IPS-15b (cell line): ENCODE measurements at regions not wholly inside any gene's neighbourhood (a gene's known extent, or its start where the extent isn't known, plus 50 kb on each side); places are given as distances from the start of the nearest gene placed in this dataset.
"Not testable (repeated sequence)": the region's sequence is repeated elsewhere in the genome, so short reads cannot be mapped to it uniquely, and the experiment has no call there.

Source experiments
- H3K27me3 ChIP-seq: one replicate; pipeline ENCODE4 v1.6.1; 2013; ENCODE audit warnings: low read length; ENCODE audit not compliant: control insufficient read depth, insufficient read depth
- H3K36me3 ChIP-seq: one replicate; pipeline ENCODE4 v1.6.1; 2013; ENCODE audit warnings: low read length; ENCODE audit not compliant: control insufficient read depth, insufficient read depth
- H3K4me1 ChIP-seq: one replicate; pipeline ENCODE4 v1.6.1; 2013; ENCODE audit warnings: mild to moderate bottlenecking, low read length; ENCODE audit not compliant: control insufficient read depth, insufficient read depth
- H3K4me3 ChIP-seq: one replicate; pipeline ENCODE4 v1.5.1; 2013; ENCODE audit warnings: low read depth, low read length
- H3K9ac ChIP-seq: one replicate; pipeline ENCODE4 v1.6.1; 2013; ENCODE audit warnings: low read depth, mild to moderate bottlenecking, low read length
- H3K9me3 ChIP-seq: one replicate; pipeline ENCODE4 v1.6.1; 2013; ENCODE audit warnings: mild to moderate bottlenecking, low read length; ENCODE audit not compliant: control insufficient read depth, insufficient read depth

- H3K36me3 ChIP-seq, H3K4me3 ChIP-seq, H3K9me3 ChIP-seq, H3K9ac ChIP-seq, H3K4me1 ChIP-seq, H3K27me3 ChIP-seq: not testable (repeated sequence)
These were observed 77.6 kb downstream of the HHIPL2 start for GRCh38 chr1:222470252-222470805.

- Histone ChIP-seq H3K9ac (peak overlapping the region; percentile 50), H3K4me3 (no peak overlapping the region), H3K4me1 (no peaks in the 10 kb centered on the region), H3K27me3 (no peaks in the 10 kb centered on the region), H3K9me3 (no peaks in the 10 kb centered on the region), H3K36me3 (no peaks in the 10 kb centered on the region)
These were observed 81.6 kb downstream of the HHIPL2 start for GRCh38 chr1:222466150-222466865.

GRCh38 chr1:222465211-222466041 is 82.5 kb downstream of the HHIPL2 start:
- H3K4me1 ChIP-seq = no peaks in the 10 kb centered on the region
- H3K9ac ChIP-seq = peak overlapping the region; percentile 67
- H3K9me3 ChIP-seq = no peaks in the 10 kb centered on the region
- no peaks in the 10 kb centered on the region for H3K27me3 ChIP-seq
- no peaks in the 10 kb centered on the region for H3K36me3 ChIP-seq
- peak overlapping the region; percentile 78 for H3K4me3 ChIP-seq

GRCh38 chr1:222464841-222465210 is 83.1 kb downstream of the HHIPL2 start:
- Histone ChIP-seq H3K27me3 (no peaks in the 10 kb centered on the region), H3K36me3 (no peaks in the 10 kb centered on the region), H3K9ac (peak overlapping the region; percentile 67), H3K9me3 (no peaks in the 10 kb centered on the region), H3K4me1 (no peaks in the 10 kb centered on the region), H3K4me3 (peak overlapping the region; percentile 78)

GRCh38 chr1:222463059-222463730 is 84.7 kb downstream of the HHIPL2 start:
- no peaks in the 10 kb centered on the region for H3K36me3 ChIP-seq
- no peaks in the 10 kb centered on the region for H3K27me3 ChIP-seq
- no peaks in the 10 kb centered on the region for H3K4me1 ChIP-seq
- no peak overlapping the region for H3K4me3 ChIP-seq
- no peaks in the 10 kb centered on the region for H3K9me3 ChIP-seq
- no peak overlapping the region for H3K9ac ChIP-seq

- no peaks in the 10 kb centered on the region for H3K4me1 ChIP-seq
- H3K27me3 ChIP-seq = no peaks in the 10 kb centered on the region
- no peak overlapping the region for H3K4me3 ChIP-seq
- H3K36me3 ChIP-seq = no peaks in the 10 kb centered on the region
- H3K9me3 ChIP-seq = peaks cover 4% of the 10 kb centered on the region
- H3K9ac ChIP-seq = no peak overlapping the region
These were observed 85.3 kb downstream of the HHIPL2 start for GRCh38 chr1:222462601-222463000.

GRCh38 chr1:222461941-222462340 is 86.0 kb downstream of the HHIPL2 start:
- no peaks in the 10 kb centered on the region for H3K27me3 ChIP-seq
- no peak overlapping the region for H3K4me3 ChIP-seq
- H3K9ac ChIP-seq = no peak overlapping the region
- peaks cover 10% of the 10 kb centered on the region for H3K9me3 ChIP-seq
- no peaks in the 10 kb centered on the region for H3K4me1 ChIP-seq
- no peaks in the 10 kb centered on the region for H3K36me3 ChIP-seq

GRCh38 chr1:222459652-222460051 is 88.3 kb downstream of the HHIPL2 start:
- no peak overlapping the region for H3K9ac ChIP-seq
- H3K27me3 ChIP-seq = no peaks in the 10 kb centered on the region
- H3K4me3 ChIP-seq = no peak overlapping the region
- H3K4me1 ChIP-seq = peaks cover 3% of the 10 kb centered on the region
- no peaks in the 10 kb centered on the region for H3K36me3 ChIP-seq
- H3K9me3 ChIP-seq = peaks cover 10% of the 10 kb centered on the region

GRCh38 chr1:222457513-222457912 is 90.4 kb downstream of the HHIPL2 start:
- Histone ChIP-seq H3K9ac (no peak overlapping the region), H3K9me3 (peaks cover 10% of the 10 kb centered on the region), H3K27me3 (no peaks in the 10 kb centered on the region), H3K4me1 (peaks cover 3% of the 10 kb centered on the region), H3K36me3 (no peaks in the 10 kb centered on the region), H3K4me3 (no peak overlapping the region)

GRCh38 chr1:222457084-222457483 is 90.8 kb downstream of the HHIPL2 start:
- Histone ChIP-seq H3K27me3 (no peaks in the 10 kb centered on the region), H3K36me3 (no peaks in the 10 kb centered on the region), H3K4me3 (no peak overlapping the region), H3K9me3 (peaks cover 10% of the 10 kb centered on the region), H3K4me1 (peaks cover 3% of the 10 kb centered on the region), H3K9ac (no peak overlapping the region)

GRCh38 chr1:222455188-222455879 is 92.6 kb downstream of the HHIPL2 start:
- Histone ChIP-seq H3K9ac (no peak overlapping the region), H3K4me1 (peaks cover 3% of the 10 kb centered on the region), H3K9me3 (peaks cover 10% of the 10 kb centered on the region), H3K4me3 (no peak overlapping the region), H3K27me3 (no peaks in the 10 kb centered on the region), H3K36me3 (no peaks in the 10 kb centered on the region)
